GM12878 (cell line): ENCODE measurements at regions not wholly inside any gene's neighbourhood (a gene's known extent, or its start where the extent isn't known, plus 50 kb on each side); places are given as distances from the start of the nearest gene placed in this dataset.

ENCODE experiments used
- ATF2 ChIP-seq: IDR thresholded peaks from 2 replicates; pipeline ENCODE4 v1.6.1; 2012; ENCODE audit warnings: low read length, inconsistent platforms
- CTCF ChIP-seq, 3 experiments: IDR thresholded peaks in 2 of 3; conservative IDR thresholded peaks in 1 of 3; 2 replicates each; pipeline ENCODE4 v1.5.1; 2011; ENCODE audit warnings: low read depth in 3 of 3, low read length in 3 of 3, mild to moderate bottlenecking in 3 of 3, control low read depth in 2 of 3, moderate library complexity in 2 of 3, inconsistent platforms in 1 of 3, mixed read lengths in 1 of 3; ENCODE audit not compliant: control insufficient read depth in 2 of 3, insufficient read depth in 1 of 3; ENCODE audit errors: extremely low read depth in 1 of 3
- ELK1 ChIP-seq: IDR thresholded peaks from 2 replicates; pipeline ENCODE4 v1.6.1; 2012; ENCODE audit warnings: low read depth, low read length, improper control_type of control experiment
- GABPA ChIP-seq: IDR thresholded peaks from 2 replicates; pipeline ENCODE4 v1.6.1; 2014; ENCODE audit warnings: antibody characterized with exemption, low read depth, mild to moderate bottlenecking, inconsistent platforms
- KDM1A ChIP-seq: fragments of 200-600 bp; sonication (generic); IDR thresholded peaks from 2 replicates; pipeline ENCODE4 v1.6.1; 2016; ENCODE audit warnings: borderline replicate concordance
- POLR2A ChIP-seq: IDR thresholded peaks from 2 replicates; pipeline ENCODE4 v1.6.1; 2011; ENCODE audit warnings: low read depth, mild to moderate bottlenecking, low read length
- POLR2AphosphoS2 ChIP-seq: IDR thresholded peaks from 2 replicates; pipeline ENCODE4 v1.6.1; 2011; ENCODE audit warnings: low read depth, mild to moderate bottlenecking, low read length, improper control_type of control experiment, moderate library complexity
- USF1 ChIP-seq: IDR thresholded peaks from 2 replicates; pipeline ENCODE4 v1.6.1; 2011; ENCODE audit warnings: borderline replicate concordance, low read depth, mild to moderate bottlenecking, moderate library complexity, mixed read lengths, low read length; ENCODE audit not compliant: insufficient read depth; ENCODE audit errors: extremely low read length
- ZBTB33 ChIP-seq: fragments of 450-650 bp; IDR thresholded peaks from 2 replicates; pipeline ENCODE4 v1.6.1; 2017; ENCODE audit warnings: mild to moderate bottlenecking

- TF ChIP-seq ATF2: no peak
- no peak for TF ChIP-seq ELK1
- no peak for TF ChIP-seq USF1
- no peak for TF ChIP-seq POLR2A
- no peak for TF ChIP-seq POLR2AphosphoS2
- no peak for TF ChIP-seq GABPA
- no peak for TF ChIP-seq KDM1A
- TF ChIP-seq CTCF (IDR thresholded peaks at IDR 0.05 in 2 of 3, conservative IDR thresholded peaks at IDR 0.05 in 1 of 3; ENCODE audit: control insufficient read depth in 2 of 3, extremely low read depth in 1 of 3, insufficient read depth in 1 of 3, low read depth in 3 of 3, low read length in 3 of 3): no peak
- TF ChIP-seq ZBTB33: no peak
Observed at GRCh38 chr2:37825586-37825985, 99.5 kb upstream of the RMDN2 start.
